ELF-1 (cell line): ENCODE measurements at regions not wholly inside any gene's neighbourhood (a gene's known extent, or its start where the extent isn't known, plus 50 kb on each side); places are given as distances from the start of the nearest gene placed in this dataset.
A peak's percentile ranks its signal among the peaks of the same experiment; 100 is the strongest.

Source experiments
- DNase-seq: peaks from one replicate; pipeline ENCODE4 v3.0.0-alpha.2; 2016; ENCODE audit warnings: low read depth, low spot score

DNA sequence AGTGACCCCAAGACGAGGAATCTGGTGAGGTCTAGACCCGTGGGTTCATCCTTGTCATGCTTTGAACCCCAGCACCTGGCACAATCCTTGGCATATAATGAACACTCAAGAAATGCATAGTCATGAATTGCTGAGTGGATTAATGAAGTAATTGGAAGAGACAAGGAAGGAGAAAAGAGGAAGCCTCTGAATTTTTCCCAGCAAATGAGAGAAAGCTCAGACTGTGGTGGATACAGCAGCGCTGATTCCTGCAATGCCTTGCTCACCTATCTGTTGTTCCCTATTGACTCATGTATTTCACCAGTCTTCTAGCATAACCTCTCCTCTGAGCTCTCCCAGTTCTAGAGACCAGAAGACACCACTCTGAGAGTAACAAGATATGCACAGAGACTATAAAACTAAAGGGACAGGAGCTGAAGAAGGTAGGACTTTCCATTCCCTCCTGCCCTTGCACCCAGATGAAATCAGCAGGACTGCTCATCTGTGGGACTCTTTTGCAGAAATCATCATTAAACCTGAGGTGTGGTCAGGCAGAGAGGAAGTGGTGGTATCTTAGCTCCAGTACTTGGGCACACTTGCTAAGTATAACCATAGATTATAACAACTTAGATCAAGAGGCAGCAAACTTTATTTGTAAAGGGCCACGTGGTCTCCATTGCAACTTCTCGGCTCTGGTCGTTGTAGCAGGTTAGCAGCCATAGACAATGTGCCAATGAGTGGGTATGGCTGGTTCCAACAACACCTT, 102.8 kb downstream of the MAF start:
- DNase-seq: no peak

DNA sequence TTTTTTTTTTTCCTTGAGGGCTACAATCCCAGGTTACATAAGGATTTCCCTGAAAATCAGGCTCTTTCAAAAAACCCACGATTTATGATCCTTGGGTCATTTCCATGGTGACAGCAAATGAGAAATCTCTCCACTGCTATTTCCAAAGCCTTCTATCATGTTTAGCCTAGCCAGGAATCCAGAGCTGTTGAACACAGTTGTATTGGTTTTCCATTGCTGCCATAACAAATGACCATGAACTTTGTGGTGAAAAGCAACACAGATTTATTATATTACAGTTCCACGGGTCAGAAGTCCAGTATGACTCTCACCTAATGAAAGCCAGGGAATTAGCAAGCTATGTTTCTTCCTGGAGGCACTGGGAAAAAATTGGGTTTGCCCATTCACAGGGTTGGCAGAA, 106.6 kb downstream of the MAF start:
- DNase-seq: no peak

DNA sequence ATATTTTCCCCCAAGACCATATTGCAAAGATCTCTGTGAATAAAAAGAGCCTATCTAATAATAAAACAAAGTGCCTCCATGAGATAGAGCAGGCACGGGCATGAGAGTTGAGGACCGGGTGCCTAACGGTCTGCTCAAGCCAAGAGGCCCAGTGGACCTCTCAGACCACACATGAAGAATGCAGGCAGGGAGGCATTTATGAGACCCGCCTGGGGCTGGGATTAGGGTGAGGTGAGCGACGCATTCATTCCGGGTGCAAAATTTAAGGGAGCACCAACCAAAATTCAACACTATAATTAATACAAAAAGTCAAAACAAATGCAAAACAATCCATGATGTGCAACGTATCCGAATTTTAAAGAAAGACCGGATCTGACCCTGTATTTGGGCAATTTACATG, 108.5 kb downstream of the MAF start:
- no peak for DNase-seq

DNA sequence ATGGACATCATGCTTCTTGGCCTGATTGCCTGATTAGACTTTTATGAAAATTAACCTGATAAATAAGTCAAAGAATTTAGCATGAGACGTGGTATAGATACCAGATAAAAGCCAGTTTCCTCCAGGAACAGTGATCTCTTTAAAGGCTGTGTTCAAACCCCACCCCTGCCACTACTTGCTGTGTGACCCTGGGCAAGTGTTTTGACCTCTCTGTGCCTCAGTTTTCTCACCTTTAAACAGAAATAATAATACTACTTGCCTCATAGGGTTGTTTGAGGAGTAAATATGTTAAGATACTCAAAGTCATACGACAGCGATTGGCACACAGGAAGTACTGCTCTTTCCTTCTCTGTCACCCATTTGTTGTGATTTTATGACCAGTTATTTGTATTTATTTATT, 115.5 kb downstream of the MAF start:
- no peak for DNase-seq

DNA sequence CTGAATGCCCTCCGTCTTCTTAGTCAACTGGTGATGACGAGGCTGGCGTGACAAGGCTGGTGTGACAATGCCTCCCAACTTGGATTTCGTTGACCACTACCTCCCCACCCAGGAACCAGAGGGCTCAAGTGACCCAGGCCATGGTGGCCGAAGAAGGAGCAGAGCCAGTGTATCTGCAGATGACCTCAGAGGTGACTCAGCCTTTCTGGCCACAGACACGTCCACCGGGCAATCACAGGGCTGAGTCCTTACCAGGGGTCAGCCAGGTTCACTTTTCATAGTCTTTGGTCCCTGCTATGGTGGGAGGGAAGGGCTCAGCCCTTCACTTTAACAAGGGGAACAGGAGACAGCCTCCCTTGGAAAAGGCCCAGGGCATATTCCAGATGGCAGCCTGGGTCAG, 116.3 kb downstream of the MAF start:
- DNase-seq: no peak

DNA sequence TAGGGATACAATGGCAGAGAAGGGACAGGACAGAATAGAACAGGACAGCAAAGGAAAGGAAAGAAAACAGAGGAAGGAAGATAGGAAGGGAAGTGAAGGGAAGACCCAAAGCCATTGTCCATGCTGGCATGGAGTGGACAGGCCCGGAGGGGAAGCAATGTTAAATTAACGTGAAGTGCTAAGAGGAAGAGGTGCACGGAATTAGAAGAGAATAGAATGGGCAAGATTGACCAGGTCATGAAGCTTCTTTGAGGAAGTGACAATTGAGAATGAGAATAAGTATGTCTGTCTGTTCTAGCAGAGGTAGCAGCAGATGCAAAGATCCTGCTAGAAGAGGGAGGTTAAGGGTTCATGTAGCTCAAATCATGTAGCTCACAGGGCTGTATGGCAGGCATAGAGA, 117.2 kb downstream of the MAF start:
- DNase-seq: no peak

DNA sequence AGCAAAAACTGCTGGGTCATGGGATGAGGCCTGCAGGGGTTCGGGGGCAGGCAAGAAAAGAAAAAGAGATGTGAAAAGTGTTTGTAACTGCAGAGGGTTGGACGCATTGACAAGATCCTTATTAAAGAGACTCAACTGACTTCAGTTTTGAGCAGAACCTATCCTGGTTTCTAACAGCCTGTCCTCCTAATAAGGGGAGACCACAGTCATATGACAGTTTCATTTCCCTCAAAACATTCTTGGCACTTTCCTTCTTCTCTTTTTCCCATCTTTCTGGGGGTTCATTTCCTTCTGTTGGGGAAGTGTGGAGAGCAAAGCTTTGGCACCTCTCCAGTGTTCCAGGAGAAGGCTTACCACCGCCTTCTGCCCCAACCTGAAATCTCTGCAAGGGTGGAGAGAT, 118.5 kb downstream of the MAF start:
- no peak for DNase-seq

DNA sequence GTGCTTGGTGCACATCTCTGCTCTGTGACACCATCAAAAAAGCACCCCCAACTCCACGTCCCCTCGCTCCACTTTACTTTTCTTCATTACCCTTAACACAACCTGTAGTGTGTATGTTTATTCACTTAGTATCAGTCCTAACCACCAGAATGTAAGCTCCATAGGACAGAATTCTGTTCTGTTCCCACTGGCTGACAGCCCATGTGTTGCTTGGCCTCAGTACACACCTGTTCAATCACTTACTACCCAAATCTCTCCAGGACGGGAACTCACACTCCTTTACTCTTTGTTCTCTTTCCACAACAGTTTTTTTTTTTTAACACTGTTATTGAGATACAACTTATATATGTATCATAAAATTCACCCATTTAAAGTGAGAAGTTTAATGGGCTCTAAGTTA, 119.6 kb downstream of the MAF start:
- no peak for DNase-seq

DNA sequence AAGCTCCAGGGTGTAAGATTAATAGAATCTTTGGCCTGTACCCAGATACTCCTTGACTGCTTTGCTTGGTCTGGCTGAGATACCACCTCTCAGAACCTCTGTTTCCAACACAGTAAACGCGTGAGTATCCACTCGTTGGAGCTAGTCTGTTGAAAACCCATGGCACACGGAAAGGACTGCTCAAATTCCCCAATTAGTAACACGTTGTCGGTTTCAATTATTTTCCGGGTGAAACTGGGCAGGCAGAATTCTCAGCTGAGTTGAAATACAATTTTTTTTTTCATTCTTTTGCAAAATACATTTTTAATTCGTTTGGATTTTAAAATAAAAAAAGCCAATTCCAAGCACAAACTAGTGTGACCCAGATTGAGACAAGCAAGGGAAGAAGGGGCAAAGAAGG, 120.5 kb downstream of the MAF start:
- no peak for DNase-seq

DNA sequence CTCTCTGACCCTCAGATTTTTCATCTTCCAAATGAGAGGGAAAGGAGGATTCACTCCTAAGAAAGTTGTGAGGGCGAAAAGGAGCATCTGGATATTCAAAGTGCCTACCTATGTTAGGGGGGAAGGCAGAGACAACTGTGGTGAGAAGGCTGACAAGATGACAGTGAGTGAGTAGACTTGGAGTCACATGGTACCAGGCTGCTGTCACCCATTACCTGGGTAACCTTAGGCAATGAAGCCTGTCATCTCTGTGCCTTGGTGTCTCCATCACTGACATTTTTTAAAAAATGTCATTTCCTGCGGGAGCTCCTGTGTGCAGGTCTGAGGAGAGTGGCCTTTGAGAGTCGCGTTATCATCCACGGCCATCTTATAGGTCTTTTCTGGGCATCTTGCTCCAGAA, 124.0 kb downstream of the MAF start:
- no peak for DNase-seq

DNA sequence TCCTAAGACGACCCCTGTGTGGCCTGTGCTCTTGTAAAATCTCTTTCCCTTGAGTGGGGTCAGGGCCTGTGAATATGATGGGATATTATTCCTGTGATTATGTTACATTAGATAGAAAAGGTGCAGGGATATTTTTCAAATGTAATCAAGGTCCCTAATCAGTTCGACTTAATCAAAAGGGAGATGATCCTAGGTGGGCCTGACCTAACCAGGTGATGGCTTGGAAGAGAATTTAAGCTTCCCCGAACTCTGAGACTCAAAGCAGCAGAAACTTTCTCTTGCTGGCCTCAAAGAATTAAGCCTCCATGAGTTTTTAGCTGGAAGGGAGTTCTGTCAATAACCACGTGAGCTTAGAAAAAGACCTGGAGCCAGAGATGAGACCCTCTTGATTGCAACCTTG, 124.7 kb downstream of the MAF start:
- no peak for DNase-seq

DNA sequence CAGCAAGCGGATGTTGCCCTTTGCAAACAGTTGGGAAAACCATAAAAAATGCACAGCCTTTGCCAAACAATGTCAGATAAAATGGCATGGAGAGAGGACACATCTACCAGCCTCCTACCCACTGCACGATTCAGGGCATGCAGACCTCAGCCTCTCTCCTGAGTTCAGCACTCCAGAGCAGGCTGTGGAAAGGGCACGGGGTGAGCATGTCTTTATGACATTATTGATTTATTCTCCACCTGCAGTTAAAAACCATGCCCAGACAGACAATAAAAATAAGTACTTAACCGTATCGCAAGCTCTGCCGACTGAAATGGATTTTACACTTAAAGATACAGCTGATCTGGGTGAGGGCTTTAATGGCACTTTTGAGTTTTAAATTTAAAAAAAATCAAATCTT, 127.1 kb downstream of the MAF start:
- DNase-seq: no peak

DNA sequence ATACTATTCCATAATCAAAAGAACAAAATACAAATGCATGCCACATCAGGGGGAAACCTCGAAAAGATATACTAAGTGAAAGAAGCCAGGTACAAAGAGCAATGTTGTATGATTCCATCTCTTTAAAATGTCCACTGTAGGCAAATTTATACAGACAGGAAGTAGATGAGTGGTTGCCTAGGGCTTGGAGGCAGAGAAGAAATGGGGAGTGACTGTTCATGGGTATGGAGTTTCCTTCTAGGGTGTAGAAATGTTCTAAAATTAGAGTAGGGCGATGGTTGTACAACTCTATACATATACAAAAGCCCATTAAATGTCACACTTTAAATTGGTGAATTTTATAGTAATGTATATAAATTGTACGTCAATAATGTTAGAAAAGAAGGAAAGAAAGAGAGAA, 128.1 kb downstream of the MAF start:
- DNase-seq: no peak

DNA sequence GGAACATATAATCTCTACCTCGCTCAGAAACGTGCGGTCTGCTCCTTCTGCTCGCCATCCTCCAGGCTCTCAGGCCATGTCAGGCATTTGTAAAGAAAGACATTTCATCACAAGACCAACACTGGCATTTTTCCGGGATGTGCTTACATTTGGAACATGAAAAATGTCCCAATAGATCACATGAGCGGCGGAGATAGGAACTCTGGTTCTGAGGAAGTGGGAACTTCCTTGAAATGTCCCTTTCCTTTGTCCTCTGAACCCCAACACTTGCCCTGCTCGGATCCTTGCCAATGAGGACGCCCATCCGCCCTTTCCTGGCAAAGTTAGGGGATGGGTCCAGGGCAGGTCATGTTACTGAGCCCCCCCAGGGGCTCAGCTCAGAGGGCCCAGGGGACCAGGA, 130.5 kb downstream of the MAF start:
- no peak for DNase-seq

DNA sequence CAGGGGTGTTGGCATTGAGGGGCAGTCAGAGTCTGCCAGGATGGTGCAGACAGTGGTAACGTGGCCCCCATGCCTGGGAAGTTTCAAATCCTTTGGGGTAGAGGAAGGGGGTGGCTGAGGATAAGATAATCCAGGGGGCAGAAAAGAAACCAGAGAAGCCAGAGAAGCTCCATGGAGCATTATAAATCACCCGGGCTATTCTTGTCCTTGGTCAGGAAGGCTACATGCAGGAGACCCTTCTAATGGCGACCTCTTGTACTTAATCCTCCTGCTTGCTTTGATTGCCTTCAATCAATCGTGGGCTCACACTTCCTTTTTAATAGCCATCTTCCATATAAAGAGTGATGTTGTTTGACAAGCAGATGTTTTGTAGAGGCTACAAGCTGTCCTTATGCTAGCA, 131.9 kb downstream of the MAF start:
- no peak for DNase-seq

DNA sequence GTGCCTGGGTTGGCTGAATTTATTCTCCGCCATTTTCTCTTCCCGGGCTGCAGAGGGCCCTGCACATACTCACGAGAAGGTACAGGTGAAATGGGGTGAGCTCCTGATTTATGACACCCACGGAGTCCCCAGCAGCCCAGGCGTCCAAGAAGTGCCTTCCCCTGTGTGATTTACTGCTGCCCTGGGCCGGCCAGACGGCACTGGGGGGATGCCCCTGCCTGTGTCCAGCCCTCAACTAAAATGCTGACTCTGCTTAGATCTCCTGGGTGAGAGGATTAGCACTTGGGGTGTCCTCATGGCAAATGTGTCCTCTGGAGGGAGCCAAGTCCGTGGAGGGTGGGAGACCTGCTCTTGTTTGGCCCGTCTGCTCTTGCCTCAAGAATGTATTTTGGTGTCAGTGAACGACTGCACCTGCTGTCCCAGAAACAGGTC, 132.4 kb downstream of the MAF start:
- peak; percentile 28 for DNase-seq

DNA sequence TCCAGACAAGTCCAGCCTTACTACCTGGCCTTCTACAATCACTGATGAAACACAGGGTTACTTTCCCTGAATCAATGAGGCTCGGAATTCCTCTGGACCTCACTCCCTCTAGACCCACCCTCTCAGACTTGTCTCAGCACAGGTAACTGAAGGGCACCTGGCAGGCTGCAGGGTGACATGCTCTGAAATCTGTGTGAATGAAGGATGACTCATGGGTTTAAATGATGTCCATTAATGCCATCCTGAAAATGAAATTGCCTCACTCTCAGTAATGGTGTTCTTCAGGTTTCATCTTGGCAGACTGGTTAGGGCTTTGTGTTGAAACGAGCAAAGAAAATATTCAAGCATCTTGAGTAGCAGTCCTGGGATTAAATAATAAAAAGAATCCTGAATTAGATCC, 134.4 kb downstream of the MAF start:
- DNase-seq: no peak

DNA sequence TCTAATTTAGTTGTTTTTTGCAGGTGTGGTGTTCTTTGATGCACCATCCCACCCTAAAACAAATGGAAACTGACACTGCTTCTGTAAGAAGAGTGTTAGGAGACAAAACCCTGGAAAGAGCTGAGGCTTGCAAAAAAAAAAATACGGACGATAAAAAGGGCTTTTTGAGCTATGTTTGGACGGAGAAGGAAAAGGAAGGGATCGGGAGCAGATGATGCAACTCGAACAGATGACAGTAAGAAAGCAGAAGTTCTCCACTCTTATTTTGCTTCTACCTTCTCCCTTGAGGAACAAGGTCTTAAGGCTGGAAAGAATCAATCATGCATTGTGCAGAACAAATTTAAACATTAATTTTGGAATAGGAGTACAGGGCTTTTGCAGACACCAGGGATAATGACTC, 136.7 kb downstream of the MAF start:
- DNase-seq: no peak

DNA sequence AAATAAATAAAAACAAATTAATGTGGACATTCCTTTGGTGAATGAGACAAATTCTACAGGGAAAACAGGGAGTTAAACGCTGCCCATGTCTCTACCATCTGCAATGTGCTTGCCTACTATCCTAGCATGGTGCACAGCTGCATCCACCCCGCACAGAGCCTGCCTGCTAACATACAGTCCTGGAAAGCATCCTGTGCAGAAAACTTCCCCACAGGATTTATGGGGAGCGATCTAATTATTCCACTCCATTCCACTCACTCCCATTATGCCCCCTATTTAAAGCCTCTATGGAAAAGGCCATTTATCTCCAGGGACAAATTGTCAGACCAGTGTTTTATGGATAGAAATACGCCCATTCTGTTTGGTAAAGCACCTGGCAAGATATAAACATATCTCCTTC, 144.5 kb downstream of the MAF start:
- DNase-seq: no peak

DNA sequence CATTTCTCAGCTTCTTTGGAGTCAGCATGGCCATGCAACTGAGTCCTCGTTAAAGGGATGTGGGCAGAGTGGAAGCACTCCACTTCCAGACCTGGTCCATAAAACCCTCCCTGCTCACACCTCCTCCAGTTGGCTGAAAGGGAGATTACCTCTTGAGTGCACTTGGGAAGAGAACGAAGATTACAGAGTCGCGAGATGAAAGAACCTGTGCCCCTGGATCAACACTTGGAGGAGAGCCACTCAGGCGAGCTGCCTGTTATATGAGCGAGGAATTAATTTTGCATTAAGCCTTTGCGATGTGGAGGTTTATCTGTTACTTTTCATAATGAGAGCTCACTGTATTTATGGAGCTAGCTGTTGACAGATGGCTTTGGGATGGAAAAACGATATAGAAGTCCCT, 147.9 kb downstream of the MAF start:
- no peak for DNase-seq

DNA sequence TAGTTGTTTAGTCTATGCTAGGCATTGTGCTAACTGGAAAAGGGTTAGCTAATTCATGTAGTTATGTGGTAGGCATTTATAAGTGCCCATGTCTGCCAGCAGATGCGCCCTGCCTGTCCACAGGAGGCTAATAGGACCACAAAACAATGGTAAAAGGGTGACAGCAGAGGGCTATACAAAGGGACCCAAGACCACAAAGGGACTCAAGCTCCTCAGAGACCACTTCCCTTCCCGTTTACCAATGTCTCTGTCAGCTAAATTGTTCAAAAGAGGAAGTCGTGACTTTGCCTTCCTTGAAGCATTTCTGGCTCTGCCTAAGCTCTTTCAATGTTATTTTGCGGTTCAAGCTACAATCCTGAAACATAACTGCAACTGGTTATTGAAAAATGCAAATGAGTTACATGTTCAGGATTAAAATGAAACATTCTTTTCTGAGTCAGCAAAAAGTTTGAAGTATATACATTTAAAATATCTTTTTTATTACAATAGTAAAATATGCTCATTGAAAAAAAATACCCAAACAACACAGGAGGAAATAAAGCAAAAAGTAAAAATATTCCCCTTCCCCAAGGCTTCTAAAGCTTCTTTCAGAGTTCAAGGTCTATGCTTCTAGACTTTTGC, 149.2 kb downstream of the MAF start:
- no peak for DNase-seq

DNA sequence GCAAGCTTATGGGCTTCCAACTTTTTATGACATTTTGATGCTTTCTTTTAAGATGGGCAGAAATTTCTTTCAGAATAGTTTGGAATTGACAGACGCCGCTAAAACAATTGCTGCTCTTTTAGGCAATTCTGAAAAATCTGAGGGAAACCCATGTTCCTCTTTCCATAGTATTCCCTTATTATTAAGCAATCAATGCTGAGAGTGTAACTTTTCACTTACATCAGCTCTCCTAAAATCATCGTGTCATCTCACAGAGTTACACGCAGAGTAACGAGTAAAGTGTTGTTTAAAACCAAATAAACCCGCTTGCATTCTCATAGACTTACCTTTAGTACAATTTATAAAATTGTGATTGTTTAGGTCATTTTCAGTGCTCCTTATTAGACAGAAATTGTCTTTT, 150.6 kb downstream of the MAF start:
- no peak for DNase-seq

DNA sequence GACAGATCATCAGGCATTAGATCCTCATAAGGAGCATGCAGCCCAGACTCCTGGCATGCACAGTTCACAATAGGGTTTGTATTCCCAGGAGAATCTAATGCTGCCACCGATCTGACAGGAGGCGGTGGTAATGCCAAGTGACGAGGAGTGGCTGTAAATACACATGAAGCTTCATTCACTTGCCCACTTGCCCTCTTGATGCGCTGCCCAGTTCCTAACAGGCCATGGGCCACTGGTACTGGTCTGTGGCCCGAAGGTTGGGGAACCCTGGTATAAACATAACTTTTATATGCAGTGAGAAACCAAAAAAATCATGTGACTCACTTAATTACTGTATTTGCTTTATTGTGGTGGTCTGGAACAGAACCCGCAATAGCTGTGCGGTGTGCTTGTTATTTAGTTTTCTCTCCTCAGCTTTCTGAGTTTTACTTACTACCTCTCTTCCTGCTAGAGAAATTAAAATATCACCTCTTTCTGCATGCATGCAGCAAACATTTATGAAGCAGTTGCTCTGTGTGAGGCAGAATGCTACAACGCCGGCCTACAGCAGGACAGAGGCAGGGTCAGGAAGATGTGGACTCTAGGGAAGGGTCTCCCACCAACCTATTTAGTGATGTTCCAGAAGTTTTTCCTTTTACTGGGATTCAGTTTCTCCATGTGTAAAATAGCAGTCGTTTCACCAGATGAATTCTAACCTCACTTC, 151.3 kb downstream of the MAF start:
- no peak for DNase-seq
